Erythroblast (primary cell): ENCODE measurements at regions not wholly inside any gene's neighbourhood (a gene's known extent, or its start where the extent isn't known, plus 50 kb on each side); places are given as distances from the start of the nearest gene placed in this dataset.

ENCODE experiments used
- GATA1 ChIP-seq: IDR thresholded peaks from 2 replicates; pipeline ENCODE4 v1.6.1; 2011; ENCODE audit warnings: low read depth, mild to moderate bottlenecking, control low read depth, low read length, moderate library complexity
- POLR2A ChIP-seq: IDR thresholded peaks from 2 replicates; pipeline ENCODE4 v1.6.1; 2011; ENCODE audit warnings: mild to moderate bottlenecking, low read length

- TF ChIP-seq POLR2A (no peak), GATA1 (no peak)
These were observed 382.1 kb upstream of the TBL1XR1 start for GRCh38 chr3:177579419-177579818.
